ENCODE measurements at regions not wholly inside any gene's neighbourhood (a gene's known extent, or its start where the extent isn't known, plus 50 kb on each side); places are given as distances from the start of the nearest gene placed in this dataset.

GRCh38 chr18:11304928-11305327 is 155.6 kb upstream of the PIEZO2 start:
- DNase-seq = no peak
- Histone ChIP-seq H3K36me3 (no peaks in the 10 kb centered on the region), H3K4me1 (no peaks in the 10 kb centered on the region), H3K9me3 (no peaks in the 10 kb centered on the region), H3K27ac (no peak overlapping the region), H3K27me3 (no peaks in the 10 kb centered on the region), H3K4me3 (replicated peaks in 1 of 3) (no peak overlapping the region)
- WGBS, 2 donors = 96 to 97% methylated on average over 4 of the region's 4 CpGs
- no peak for TF ChIP-seq POLR2A (IDR thresholded peaks at IDR 0.05)
- TF ChIP-seq CTCF (IDR thresholded peaks at IDR 0.05) = no peak
- intact Hi-C loops (cut with DNase I) = no loop called here

DNA sequence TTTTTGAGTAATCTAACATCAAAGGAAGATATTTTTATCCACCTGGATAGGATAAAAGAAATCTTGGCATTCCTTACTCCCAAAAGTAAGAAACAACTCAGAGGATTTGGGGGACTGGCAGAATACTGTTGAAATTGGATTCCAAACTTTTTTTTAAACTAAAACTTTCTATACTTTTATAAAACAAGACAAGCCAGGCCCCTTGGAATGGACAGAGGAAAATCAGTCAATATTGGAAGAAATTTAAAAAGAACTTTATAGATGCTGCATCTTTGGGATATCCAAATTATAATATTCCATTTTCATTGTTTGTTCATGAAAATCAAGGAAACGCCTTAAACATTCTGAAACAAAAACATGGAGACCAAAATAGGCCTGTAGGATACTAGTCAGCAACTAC is 147.6 kb upstream of the PIEZO2 start:
- H3K4me1 ChIP-seq = no peaks in the 10 kb centered on the region
- no peaks in the 10 kb centered on the region for H3K27me3 ChIP-seq
- 80 to 81% methylated on average over 1 of the region's 1 CpG for WGBS, 2 donors
- intact Hi-C loops (cut with DNase I) = no loop called here
- TF ChIP-seq CTCF (IDR thresholded peaks at IDR 0.05) = no peak
- no peak for TF ChIP-seq POLR2A (IDR thresholded peaks at IDR 0.05)
- H3K36me3 ChIP-seq = no peaks in the 10 kb centered on the region
- no peaks in the 10 kb centered on the region for H3K9me3 ChIP-seq
- no peak for DNase-seq
- H3K4me3 ChIP-seq (replicated peaks in 1 of 3) = no peak overlapping the region
- no peak overlapping the region for H3K27ac ChIP-seq

GRCh38 chr18:11293794-11294193 is 144.4 kb upstream of the PIEZO2 start:
- TF ChIP-seq CTCF (IDR thresholded peaks at IDR 0.05) = no peak
- no peak for TF ChIP-seq POLR2A (IDR thresholded peaks at IDR 0.05)
- DNase-seq = no peak
- Histone ChIP-seq H3K9me3 (no peaks in the 10 kb centered on the region), H3K4me1 (no peaks in the 10 kb centered on the region), H3K27me3 (no peaks in the 10 kb centered on the region), H3K36me3 (no peaks in the 10 kb centered on the region), H3K27ac (no peak overlapping the region), H3K4me3 (replicated peaks in 1 of 3) (no peak overlapping the region)
- WGBS, 2 donors = 82 to 86% methylated on average over 2 of the region's 2 CpGs
- intact Hi-C loops (cut with DNase I) = no loop called here

DNA sequence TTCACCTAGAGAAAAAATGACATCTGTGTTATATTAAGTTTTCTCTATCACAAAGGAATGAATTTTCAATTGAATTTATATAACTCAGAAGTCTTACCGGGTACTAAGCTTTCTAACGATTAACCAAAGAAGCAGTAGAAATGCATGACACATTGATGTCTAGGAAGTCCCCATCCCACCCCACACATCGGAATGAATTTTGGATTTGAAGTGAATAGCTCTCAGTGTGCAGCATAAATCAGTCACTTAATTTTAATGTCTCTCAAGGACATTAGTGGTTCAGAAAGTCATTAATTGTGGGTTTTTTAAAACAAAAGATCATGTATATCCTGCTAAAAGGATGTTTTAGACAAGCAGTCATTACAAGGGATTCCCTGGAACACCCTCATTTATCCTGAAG is 141.4 kb upstream of the PIEZO2 start:
- Histone ChIP-seq H3K36me3 (no peaks in the 10 kb centered on the region), H3K4me3 (replicated peaks in 1 of 3) (no peak overlapping the region), H3K4me1 (no peaks in the 10 kb centered on the region), H3K27me3 (no peaks in the 10 kb centered on the region), H3K9me3 (no peaks in the 10 kb centered on the region), H3K27ac (no peak overlapping the region)
- no peak for DNase-seq
- intact Hi-C loops (cut with DNase I) = no loop called here
- WGBS, 2 donors = 81 to 87% methylated on average over 3 of the region's 3 CpGs
- no peak for TF ChIP-seq CTCF (IDR thresholded peaks at IDR 0.05)
- TF ChIP-seq POLR2A (IDR thresholded peaks at IDR 0.05) = no peak

- Histone ChIP-seq H3K27me3 (no peaks in the 10 kb centered on the region), H3K4me1 (no peaks in the 10 kb centered on the region), H3K36me3 (no peaks in the 10 kb centered on the region), H3K4me3 (replicated peaks in 1 of 3) (no peak overlapping the region), H3K27ac (no peak overlapping the region), H3K9me3 (no peaks in the 10 kb centered on the region)
- TF ChIP-seq POLR2A (IDR thresholded peaks at IDR 0.05) (no peak), CTCF (IDR thresholded peaks at IDR 0.05) (no peak)
- 100% methylated on average over 1 of the region's 1 CpG for WGBS, 2 donors
- no peak for DNase-seq
- intact Hi-C loops (cut with DNase I) = no loop called here
Observed at GRCh38 chr18:11289248-11289647, 139.9 kb upstream of the PIEZO2 start.

Measured in thyroid gland (tissue), 4 donors.